ENCODE measurements at regions not wholly inside any gene's neighbourhood (a gene's known extent, or its start where the extent isn't known, plus 50 kb on each side); places are given as distances from the start of the nearest gene placed in this dataset.

GRCh38 chr2:19675856-19676460 is 225.8 kb downstream of the TTC32 start:
- TF ChIP-seq GATA2 (IDR thresholded peaks at IDR 0.05; ENCODE audit: low read depth, low read length) (no peak), GATA3 (IDR thresholded peaks at IDR 0.05; ENCODE audit: low read depth, low read length) (no peak)
